GM12864 (cell line): ENCODE measurements at regions not wholly inside any gene's neighbourhood (a gene's known extent, or its start where the extent isn't known, plus 50 kb on each side); places are given as distances from the start of the nearest gene placed in this dataset.

ENCODE experiments used
- DNase-seq: peaks from one replicate; pipeline ENCODE4 v3.0.0-alpha.2; 2011; ENCODE audit warnings: low read depth
- H3K4me3 ChIP-seq: 2 replicates; pipeline ENCODE4 v1.5.1; 2011; ENCODE audit warnings: mild to moderate bottlenecking, low read depth, low read length, control low read depth
- CTCF ChIP-seq: IDR thresholded peaks from 2 replicates; pipeline ENCODE4 v1.5.1; 2011; ENCODE audit warnings: low read depth, mild to moderate bottlenecking, moderate library complexity, low read length, control low read depth, inconsistent platforms; ENCODE audit errors: missing control alignments

- no peak overlapping the region for H3K4me3 ChIP-seq
- TF ChIP-seq CTCF, result no peak
- DNase-seq, result no peak
These were observed 269.4 kb upstream of the TCF4 start for GRCh38 chr18:55857409-55857808.

- TF ChIP-seq CTCF, result no peak
- no peak overlapping the region for H3K4me3 ChIP-seq
- no peak for DNase-seq
These were observed 268.7 kb upstream of the TCF4 start for GRCh38 chr18:55856679-55857078.

- H3K4me3 ChIP-seq, result no peak overlapping the region
- no peak for DNase-seq
These were observed 268.2 kb upstream of the TCF4 start for GRCh38 chr18:55856229-55856628.

GRCh38 chr18:55853268-55853667, 265.3 kb upstream of the TCF4 start:
- H3K4me3 ChIP-seq, result no peak overlapping the region
- no peak for TF ChIP-seq CTCF
- DNase-seq, result no peak

More at GRCh38 chr18:55856229-55856628, 268.2 kb upstream of the TCF4 start:
- TF ChIP-seq CTCF, result no peak

GRCh38 chr18:55850904-55851303, 262.9 kb upstream of the TCF4 start:
- DNase-seq, result no peak
- no peak overlapping the region for H3K4me3 ChIP-seq
- TF ChIP-seq CTCF, result no peak

- no peak overlapping the region for H3K4me3 ChIP-seq
- no peak for TF ChIP-seq CTCF
- no peak for DNase-seq
These were observed 261.4 kb upstream of the TCF4 start for GRCh38 chr18:55849391-55849790.

GRCh38 chr18:55847960-55848359, 260.0 kb upstream of the TCF4 start:
- no peak for TF ChIP-seq CTCF
- no peak for DNase-seq
- no peak overlapping the region for H3K4me3 ChIP-seq
